NCI-H774 (cell line): ENCODE measurements at regions not wholly inside any gene's neighbourhood (a gene's known extent, or its start where the extent isn't known, plus 50 kb on each side); places are given as distances from the start of the nearest gene placed in this dataset.

Source experiments
- DNase-seq: peaks from one replicate; lab custom pipeline; 2025; lab: John Stamatoyannopoulos, UW

GRCh38 chr10:109203646-109204353 lies 719.5 kb downstream of the XPNPEP1 start:
- no peak for DNase-seq

- no peak for DNase-seq
Observed at GRCh38 chr10:109202111-109202510, 721.2 kb downstream of the XPNPEP1 start.

- no peak for DNase-seq
Observed at GRCh38 chr10:109200646-109201045, 722.7 kb downstream of the XPNPEP1 start.

- DNase-seq = no peak
Observed at GRCh38 chr10:109191823-109192222, 731.5 kb downstream of the XPNPEP1 start.

- no peak for DNase-seq
Observed at GRCh38 chr10:109191341-109191740, 732.0 kb downstream of the XPNPEP1 start.

- DNase-seq = no peak
Observed at GRCh38 chr10:109187677-109188076, 735.6 kb downstream of the XPNPEP1 start.

GRCh38 chr10:109183366-109183765 lies 739.9 kb downstream of the XPNPEP1 start:
- DNase-seq = no peak

- no peak for DNase-seq
Observed at GRCh38 chr10:109178591-109178990, 744.7 kb downstream of the XPNPEP1 start.

GRCh38 chr10:109174526-109174925 lies 748.8 kb downstream of the XPNPEP1 start:
- DNase-seq = no peak

GRCh38 chr10:109173937-109174336 lies 749.4 kb downstream of the XPNPEP1 start:
- no peak for DNase-seq

- DNase-seq = no peak
Observed at GRCh38 chr10:109173121-109173520, 750.2 kb downstream of the XPNPEP1 start.

GRCh38 chr10:109166935-109167334 lies 756.4 kb downstream of the XPNPEP1 start:
- DNase-seq = no peak

- no peak for DNase-seq
Observed at GRCh38 chr10:109159351-109159750, 764.0 kb downstream of the XPNPEP1 start.

- DNase-seq = no peak
Observed at GRCh38 chr10:109156396-109156795, 766.9 kb downstream of the XPNPEP1 start.

GRCh38 chr10:109149666-109150350 lies 773.5 kb downstream of the XPNPEP1 start:
- DNase-seq = no peak

GRCh38 chr10:109127363-109127762 lies 795.9 kb downstream of the XPNPEP1 start:
- no peak for DNase-seq

- no peak for DNase-seq
Observed at GRCh38 chr10:109126541-109126940, 796.8 kb downstream of the XPNPEP1 start.

GRCh38 chr10:109126016-109126415 lies 797.3 kb downstream of the XPNPEP1 start:
- no peak for DNase-seq

GRCh38 chr10:109115179-109115578 lies 808.1 kb downstream of the XPNPEP1 start:
- DNase-seq = no peak

- no peak for DNase-seq
Observed at GRCh38 chr10:109114579-109114978, 808.7 kb downstream of the XPNPEP1 start.

GRCh38 chr10:109106604-109107003 lies 816.7 kb downstream of the XPNPEP1 start:
- DNase-seq = no peak

GRCh38 chr10:109105725-109106124 lies 817.6 kb downstream of the XPNPEP1 start:
- DNase-seq = no peak

- DNase-seq = no peak
Observed at GRCh38 chr10:109104806-109105205, 818.5 kb downstream of the XPNPEP1 start.

GRCh38 chr10:109103278-109103677 lies 820.0 kb downstream of the XPNPEP1 start:
- no peak for DNase-seq
